MG63 (cell line): ENCODE measurements at regions not wholly inside any gene's neighbourhood (a gene's known extent, or its start where the extent isn't known, plus 50 kb on each side); places are given as distances from the start of the nearest gene placed in this dataset.
"Not testable (repeated sequence)": the region's sequence is repeated elsewhere in the genome, so short reads cannot be mapped to it uniquely, and the experiment has no call there.

Experiments
- DNase-seq: peaks from one replicate; pipeline ENCODE4 v3.0.0-alpha.2; 2020
- H3K27me3 ChIP-seq: fragments of 250-450 bp; sonication (Bioruptor Pico); 2 replicates; pipeline ENCODE4 v1.5.1; 2020; ENCODE audit warnings: mild to moderate bottlenecking, moderate library complexity
- H3K36me3 ChIP-seq: fragments of 250-450 bp; sonication (Bioruptor Pico); 2 replicates; pipeline ENCODE4 v1.5.1; 2020; ENCODE audit warnings: mild to moderate bottlenecking, moderate library complexity
- H3K4me3 ChIP-seq: fragments of 250-450 bp; sonication (Bioruptor Pico); 2 replicates; pipeline ENCODE4 v1.5.1; 2020; ENCODE audit warnings: mild to moderate bottlenecking, moderate library complexity
- H3K9me3 ChIP-seq: fragments of 250-450 bp; sonication (Bioruptor Pico); 2 replicates; pipeline ENCODE4 v1.5.1; 2020; ENCODE audit warnings: mild to moderate bottlenecking, moderate library complexity

- Histone ChIP-seq H3K4me3 (no peak overlapping the region), H3K9me3 (no peaks in the 10 kb centered on the region), H3K36me3 (no peaks in the 10 kb centered on the region), H3K27me3 (no peaks in the 10 kb centered on the region)
- DNase-seq = no peak
Observed at GRCh38 chr6:5827056-5827904, 179.4 kb downstream of the NRN1 start.

- DNase-seq, H3K27me3 ChIP-seq, H3K36me3 ChIP-seq, H3K9me3 ChIP-seq, H3K4me3 ChIP-seq: not testable (repeated sequence)
Observed at GRCh38 chr6:5824382-5824983, 182.2 kb downstream of the NRN1 start.
